ENCODE measurements at regions not wholly inside any gene's neighbourhood (a gene's known extent, or its start where the extent isn't known, plus 50 kb on each side); places are given as distances from the start of the nearest gene placed in this dataset.

DNA sequence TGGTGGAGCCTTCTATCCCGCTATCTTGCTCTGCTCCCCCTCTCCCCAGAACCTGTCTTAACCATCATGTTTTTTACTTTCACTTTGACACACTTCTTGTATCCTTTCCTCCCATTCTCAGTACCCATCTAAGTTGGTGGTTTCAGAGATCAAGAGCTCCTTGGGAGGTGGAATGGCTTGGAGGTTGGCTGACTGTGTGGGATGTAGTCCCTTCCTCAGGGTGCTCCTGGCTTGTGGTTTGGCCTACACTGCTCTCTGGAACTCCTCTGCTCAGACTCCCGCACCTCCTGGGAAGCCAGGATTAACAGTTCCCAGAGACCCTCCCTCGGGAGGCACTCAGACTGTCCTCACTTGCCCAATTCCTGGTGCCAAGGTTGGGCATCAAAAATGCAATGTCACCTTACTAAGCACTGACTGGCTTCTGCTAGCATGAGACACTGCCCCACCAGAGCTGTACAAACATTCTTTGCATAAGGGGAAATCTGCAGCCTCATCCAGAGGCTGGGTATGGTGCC lies 93.1 kb upstream of the NAMPT start:
- no peak overlapping the region for H3K4me3 ChIP-seq (ENCODE audit: control extremely low read depth in 1 of 5, extremely low read depth in 1 of 5, insufficient read depth in 1 of 5, low read depth in 2 of 5, low read length in 4 of 5)
- no peak overlapping the region for H3K27ac Mint-ChIP-seq
- WGBS (ENCODE audit: insufficient coverage) = 88% methylated on average over 2 of the region's 3 CpGs
- ChIA-PET CTCF (no interaction called here), POLR2A (no interaction called here)
- ATAC-seq (ENCODE audit: low read depth) = no peak
- no peaks in the 10 kb centered on the region for H3K9me3 Mint-ChIP-seq (ENCODE audit: insufficient read depth)
- H2AFZ ChIP-seq (ENCODE audit: insufficient read depth, low read depth, low read length, poor library complexity, severe bottlenecking) = no peak overlapping the region
- no peak overlapping the region for H3K4me3 Mint-ChIP-seq
- no peaks in the 10 kb centered on the region for H3K79me2 ChIP-seq (ENCODE audit: control insufficient read depth, insufficient read depth, low read length)
- no peak for DNase-seq
- no peaks in the 10 kb centered on the region for H3K4me1 ChIP-seq (ENCODE audit: control insufficient read depth in 2 of 2, insufficient read depth in 2 of 2, low read length in 2 of 2)
- H3K27me3 ChIP-seq (replicated peaks in 1 of 4; ENCODE audit: control extremely low read depth in 1 of 4, control insufficient read depth in 3 of 4, insufficient read depth in 4 of 4, low read length in 3 of 4) = no peaks in the 10 kb centered on the region
- H3K4me1 Mint-ChIP-seq = no peaks in the 10 kb centered on the region
- H3K9ac ChIP-seq (ENCODE audit: low read length) = no peak overlapping the region
- H3K36me3 ChIP-seq (replicated peaks in 1 of 2; ENCODE audit: control extremely low read depth in 1 of 2, control insufficient read depth in 1 of 2, extremely low read depth in 1 of 2, insufficient read depth in 2 of 2, low read length in 1 of 2) = no peaks in the 10 kb centered on the region
- intact Hi-C loops (cut with micrococcal nuclease) = no loop called here
- H3K9me3 ChIP-seq (ENCODE audit: control extremely low read depth in 1 of 3, control insufficient read depth in 2 of 3, insufficient read depth in 1 of 3, low read length in 2 of 3) = no peaks in the 10 kb centered on the region
- H3K4me2 ChIP-seq (replicated peaks; ENCODE audit: low read depth, low read length, poor library complexity, severe bottlenecking) = no peak overlapping the region
- no peak for TF ChIP-seq CTCF (IDR thresholded peaks at IDR 0.05)
- TF ChIP-seq EZH2 (IDR thresholded peaks at IDR 0.05; ENCODE audit: borderline replicate concordance, insufficient read depth, low read depth, low read length, poor library complexity, severe bottlenecking) = no peak
- no peak overlapping the region for H3K27ac ChIP-seq (ENCODE audit: low read length in 2 of 2)
- H3K27me3 Mint-ChIP-seq = peaks cover 9% of the 10 kb centered on the region
- no peaks in the 10 kb centered on the region for H4K20me1 ChIP-seq (ENCODE audit: control insufficient read depth, insufficient read depth, low read length, poor library complexity, severe bottlenecking)

DNA sequence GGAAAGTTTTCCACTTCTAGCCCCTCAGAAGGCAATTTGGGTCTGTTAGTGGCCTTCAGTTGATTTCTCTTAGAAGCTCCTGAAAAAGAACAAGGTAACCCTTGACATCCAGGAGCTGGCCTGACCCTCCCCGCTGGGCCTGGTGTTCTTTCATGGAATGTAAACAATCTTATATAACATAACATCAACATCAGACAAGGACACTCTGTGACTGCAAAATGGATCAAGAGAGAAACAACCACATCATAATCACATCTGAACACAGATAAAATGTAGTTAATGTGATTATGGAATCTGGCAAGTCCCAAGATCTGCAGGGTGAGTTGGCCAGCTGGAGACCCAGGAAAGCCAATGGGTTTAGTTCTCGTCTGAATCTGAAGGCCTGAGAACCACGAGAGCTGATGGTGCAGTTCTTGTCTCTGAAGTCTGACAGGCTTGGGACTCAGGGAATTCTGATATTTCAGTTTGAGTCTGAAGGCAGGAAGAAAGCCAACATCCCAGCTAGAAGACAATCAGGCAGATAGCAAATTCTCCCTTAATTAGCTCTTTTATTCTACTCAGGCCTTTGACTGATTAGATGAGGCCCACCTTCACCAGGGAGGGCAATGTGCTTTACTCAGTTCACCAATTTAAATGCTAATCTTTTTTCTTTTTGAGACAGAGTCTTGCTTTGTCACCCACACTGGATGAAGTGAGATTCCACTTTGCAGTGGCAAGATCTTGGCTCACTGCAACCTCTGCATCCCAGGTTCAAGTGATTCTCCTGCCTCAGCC lies 91.4 kb upstream of the NAMPT start:
- Histone ChIP-seq H3K4me2 (replicated peaks; ENCODE audit: low read depth, low read length, poor library complexity, severe bottlenecking) (no peak overlapping the region), H3K9ac (ENCODE audit: low read length) (no peak overlapping the region), H4K20me1 (ENCODE audit: control insufficient read depth, insufficient read depth, low read length, poor library complexity, severe bottlenecking) (no peaks in the 10 kb centered on the region), H2AFZ (ENCODE audit: insufficient read depth, low read depth, low read length, poor library complexity, severe bottlenecking) (no peak overlapping the region), H3K27ac (ENCODE audit: low read length in 2 of 2) (no peak overlapping the region), H3K4me3 (ENCODE audit: control extremely low read depth in 1 of 5, extremely low read depth in 1 of 5, insufficient read depth in 1 of 5, low read depth in 2 of 5, low read length in 4 of 5) (no peak overlapping the region), H3K36me3 (replicated peaks in 1 of 2; ENCODE audit: control extremely low read depth in 1 of 2, control insufficient read depth in 1 of 2, extremely low read depth in 1 of 2, insufficient read depth in 2 of 2, low read length in 1 of 2) (no peaks in the 10 kb centered on the region), H3K9me3 (ENCODE audit: control extremely low read depth in 1 of 3, control insufficient read depth in 2 of 3, insufficient read depth in 1 of 3, low read length in 2 of 3) (no peaks in the 10 kb centered on the region), H3K4me1 (ENCODE audit: control insufficient read depth in 2 of 2, insufficient read depth in 2 of 2, low read length in 2 of 2) (no peaks in the 10 kb centered on the region), H3K79me2 (ENCODE audit: control insufficient read depth, insufficient read depth, low read length) (no peaks in the 10 kb centered on the region), H3K27me3 (replicated peaks in 1 of 4; ENCODE audit: control extremely low read depth in 1 of 4, control insufficient read depth in 3 of 4, insufficient read depth in 4 of 4, low read length in 3 of 4) (peaks cover 0 to 3% (median 1%) of the 10 kb centered on the region in 4 experiments)
- ATAC-seq (ENCODE audit: low read depth) (no peak), DNase-seq (no peak)
- H3K27me3 Mint-ChIP-seq = peaks cover 7% of the 10 kb centered on the region
- no peak overlapping the region for H3K4me3 Mint-ChIP-seq
- ChIA-PET POLR2A (no interaction called here), CTCF (no interaction called here)
- intact Hi-C loops (cut with micrococcal nuclease) = no loop called here
- H3K4me1 Mint-ChIP-seq = no peaks in the 10 kb centered on the region
- no peak for TF ChIP-seq EZH2 (IDR thresholded peaks at IDR 0.05; ENCODE audit: borderline replicate concordance, insufficient read depth, low read depth, low read length, poor library complexity, severe bottlenecking)
- no peak for TF ChIP-seq CTCF (IDR thresholded peaks at IDR 0.05)
- WGBS (ENCODE audit: insufficient coverage) = 100% methylated on average over 2 of the region's 3 CpGs
- no peak overlapping the region for H3K27ac Mint-ChIP-seq
- H3K9me3 Mint-ChIP-seq (ENCODE audit: insufficient read depth) = no peaks in the 10 kb centered on the region
